ENCODE measurements at regions not wholly inside any gene's neighbourhood (a gene's known extent, or its start where the extent isn't known, plus 50 kb on each side); places are given as distances from the start of the nearest gene placed in this dataset.

DNA sequence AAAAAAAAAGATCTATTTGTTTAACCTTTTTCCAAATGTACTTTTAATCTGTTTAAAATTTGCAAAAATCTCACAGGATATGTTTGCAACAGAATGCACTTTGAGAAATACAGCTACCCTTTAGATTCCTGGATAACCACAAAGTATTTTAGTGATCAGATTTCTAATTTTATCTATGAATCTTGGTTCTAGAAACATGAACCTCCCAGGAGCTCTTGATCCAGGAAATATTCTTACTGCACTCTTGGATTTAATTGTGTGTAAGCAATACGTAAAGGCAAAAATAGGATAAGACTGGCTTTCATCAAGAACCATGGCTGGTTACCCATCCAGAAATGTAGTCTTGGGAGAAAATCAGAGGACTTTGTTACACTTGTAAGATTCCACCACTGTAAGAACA is 1581.8 kb upstream of the WWC1 start:
- no peak overlapping the region for H3K4me2 ChIP-seq (ENCODE audit: low read depth, low read length, poor library complexity, severe bottlenecking)
- no peaks in the 10 kb centered on the region for H3K9me2 ChIP-seq (replicated peaks; ENCODE audit: insufficient read depth, low read length)
- H3K27ac ChIP-seq (ENCODE audit: low read depth, low read length), result no peak overlapping the region
- H3K27me3 ChIP-seq (ENCODE audit: low read length), result no peaks in the 10 kb centered on the region
- no peaks in the 10 kb centered on the region for H3K9me3 ChIP-seq (ENCODE audit: insufficient read depth, low read length)
- no peaks in the 10 kb centered on the region for H3K79me2 ChIP-seq (ENCODE audit: insufficient read depth, low read length)
- no peak overlapping the region for H2AFZ ChIP-seq (ENCODE audit: low read depth, low read length, severe bottlenecking)
- H4K20me1 ChIP-seq (ENCODE audit: low read depth, low read length), result no peaks in the 10 kb centered on the region
- no peak overlapping the region for H3K9ac ChIP-seq (ENCODE audit: low read length)
- H3K4me3 ChIP-seq (ENCODE audit: insufficient read depth, low read length, poor library complexity, severe bottlenecking), result no peak overlapping the region
- H3F3A ChIP-seq (ENCODE audit: insufficient read depth), result no peaks in the 10 kb centered on the region
- no peaks in the 10 kb centered on the region for H3K36me3 ChIP-seq (ENCODE audit: low read length)
- TF ChIP-seq EZH2phosphoT487 (conservative IDR thresholded peaks at IDR 0.05; ENCODE audit: low read length), result no peak
- TF ChIP-seq, protein P1, sequence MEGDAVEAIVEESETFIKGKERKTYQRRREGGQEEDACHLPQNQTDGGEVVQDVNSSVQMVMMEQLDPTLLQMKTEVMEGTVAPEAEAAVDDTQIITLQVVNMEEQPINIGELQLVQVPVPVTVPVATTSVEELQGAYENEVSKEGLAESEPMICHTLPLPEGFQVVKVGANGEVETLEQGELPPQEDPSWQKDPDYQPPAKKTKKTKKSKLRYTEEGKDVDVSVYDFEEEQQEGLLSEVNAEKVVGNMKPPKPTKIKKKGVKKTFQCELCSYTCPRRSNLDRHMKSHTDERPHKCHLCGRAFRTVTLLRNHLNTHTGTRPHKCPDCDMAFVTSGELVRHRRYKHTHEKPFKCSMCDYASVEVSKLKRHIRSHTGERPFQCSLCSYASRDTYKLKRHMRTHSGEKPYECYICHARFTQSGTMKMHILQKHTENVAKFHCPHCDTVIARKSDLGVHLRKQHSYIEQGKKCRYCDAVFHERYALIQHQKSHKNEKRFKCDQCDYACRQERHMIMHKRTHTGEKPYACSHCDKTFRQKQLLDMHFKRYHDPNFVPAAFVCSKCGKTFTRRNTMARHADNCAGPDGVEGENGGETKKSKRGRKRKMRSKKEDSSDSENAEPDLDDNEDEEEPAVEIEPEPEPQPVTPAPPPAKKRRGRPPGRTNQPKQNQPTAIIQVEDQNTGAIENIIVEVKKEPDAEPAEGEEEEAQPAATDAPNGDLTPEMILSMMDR (IDR thresholded peaks at IDR 0.05; ENCODE audit: insufficient read depth, low read length, poor library complexity, severe bottlenecking), result no peak

DNA sequence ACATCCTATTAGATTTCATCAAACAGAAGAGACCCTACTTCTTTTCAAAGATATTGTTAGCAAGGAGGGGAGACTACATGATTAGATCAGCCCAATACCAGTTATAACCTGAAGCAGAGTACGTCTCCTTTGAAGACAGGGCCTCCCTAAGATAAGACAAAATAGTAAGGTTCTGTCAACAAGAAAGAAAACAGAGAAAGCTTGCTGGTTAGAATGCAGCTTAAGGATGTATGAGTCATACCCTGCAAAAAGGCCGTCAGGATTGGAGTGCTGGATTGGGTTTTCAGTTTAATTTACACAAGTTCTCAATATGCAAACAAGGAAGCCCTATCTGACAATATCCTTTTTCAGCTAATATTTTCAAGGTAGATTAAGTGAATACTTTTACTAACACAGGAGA is 1581.2 kb upstream of the WWC1 start:
- H3K27me3 ChIP-seq (ENCODE audit: low read length), result no peaks in the 10 kb centered on the region
- H3K4me3 ChIP-seq (ENCODE audit: insufficient read depth, low read length, poor library complexity, severe bottlenecking), result no peak overlapping the region
- no peaks in the 10 kb centered on the region for H3F3A ChIP-seq (ENCODE audit: insufficient read depth)
- no peak overlapping the region for H3K27ac ChIP-seq (ENCODE audit: low read depth, low read length)
- no peaks in the 10 kb centered on the region for H3K9me3 ChIP-seq (ENCODE audit: insufficient read depth, low read length)
- no peaks in the 10 kb centered on the region for H4K20me1 ChIP-seq (ENCODE audit: low read depth, low read length)
- H3K9ac ChIP-seq (ENCODE audit: low read length), result no peak overlapping the region
- H3K36me3 ChIP-seq (ENCODE audit: low read length), result no peaks in the 10 kb centered on the region
- no peak overlapping the region for H2AFZ ChIP-seq (ENCODE audit: low read depth, low read length, severe bottlenecking)
- no peaks in the 10 kb centered on the region for H3K79me2 ChIP-seq (ENCODE audit: insufficient read depth, low read length)
- TF ChIP-seq EZH2phosphoT487 (conservative IDR thresholded peaks at IDR 0.05; ENCODE audit: low read length), result no peak
- TF ChIP-seq, protein P1 (IDR thresholded peaks at IDR 0.05; ENCODE audit: insufficient read depth, low read length, poor library complexity, severe bottlenecking), result no peak
- H3K4me2 ChIP-seq (ENCODE audit: low read depth, low read length, poor library complexity, severe bottlenecking), result no peak overlapping the region
- H3K9me2 ChIP-seq (replicated peaks; ENCODE audit: insufficient read depth, low read length), result no peaks in the 10 kb centered on the region

DNA sequence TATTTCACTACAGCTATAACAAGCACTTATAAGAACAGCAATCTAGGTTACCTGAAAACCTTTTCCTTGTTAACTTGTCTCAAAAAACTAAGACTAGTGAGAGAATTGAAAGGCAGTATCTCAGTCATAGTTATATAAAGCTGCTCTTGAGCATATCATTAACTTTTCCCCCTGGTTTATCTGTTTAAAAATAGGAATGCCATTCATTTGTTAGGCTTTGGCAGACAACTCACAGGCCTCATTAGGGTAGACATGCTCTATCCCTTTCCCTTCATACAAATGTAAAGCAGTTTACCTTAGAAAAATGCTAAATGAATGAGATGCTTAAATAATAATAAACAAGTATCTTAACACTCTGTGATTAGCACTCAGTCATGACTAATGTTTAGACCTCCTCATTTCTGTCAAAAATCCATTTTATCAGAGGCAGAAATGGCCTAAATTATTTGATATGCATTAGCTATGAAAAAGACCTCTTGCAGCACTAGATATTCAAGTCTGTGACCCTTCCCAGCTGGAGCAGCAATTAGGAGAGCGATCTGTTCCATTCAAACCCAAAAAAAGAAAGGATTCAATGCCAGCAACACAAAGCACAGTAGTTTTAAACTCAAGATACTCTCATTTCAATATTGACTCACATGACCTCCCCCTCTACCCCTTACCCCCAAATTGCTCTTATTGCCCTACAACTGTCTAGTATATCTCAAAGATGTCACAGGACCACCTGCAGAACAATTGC is 1578.8 kb upstream of the WWC1 start:
- TF ChIP-seq EZH2phosphoT487 (conservative IDR thresholded peaks at IDR 0.05; ENCODE audit: low read length), result no peak
- TF ChIP-seq, protein P1 (IDR thresholded peaks at IDR 0.05; ENCODE audit: insufficient read depth, low read length, poor library complexity, severe bottlenecking), result no peak
- H3K9me3 ChIP-seq (ENCODE audit: insufficient read depth, low read length), result no peaks in the 10 kb centered on the region
- no peak overlapping the region for H3K4me3 ChIP-seq (ENCODE audit: insufficient read depth, low read length, poor library complexity, severe bottlenecking)
- H3K9me2 ChIP-seq (replicated peaks; ENCODE audit: insufficient read depth, low read length), result no peaks in the 10 kb centered on the region
- no peaks in the 10 kb centered on the region for H3K36me3 ChIP-seq (ENCODE audit: low read length)
- no peak overlapping the region for H3K4me2 ChIP-seq (ENCODE audit: low read depth, low read length, poor library complexity, severe bottlenecking)
- H3K27ac ChIP-seq (ENCODE audit: low read depth, low read length), result no peak overlapping the region
- H2AFZ ChIP-seq (ENCODE audit: low read depth, low read length, severe bottlenecking), result no peak overlapping the region
- no peaks in the 10 kb centered on the region for H3K27me3 ChIP-seq (ENCODE audit: low read length)
- no peaks in the 10 kb centered on the region for H3K79me2 ChIP-seq (ENCODE audit: insufficient read depth, low read length)
- no peaks in the 10 kb centered on the region for H4K20me1 ChIP-seq (ENCODE audit: low read depth, low read length)
- no peaks in the 10 kb centered on the region for H3F3A ChIP-seq (ENCODE audit: insufficient read depth)
- H3K9ac ChIP-seq (ENCODE audit: low read length), result no peak overlapping the region

Data from SU-DHL-6 (cell line).